GM12878 (cell line): ENCODE measurements at regions not wholly inside any gene's neighbourhood (a gene's known extent, or its start where the extent isn't known, plus 50 kb on each side); places are given as distances from the start of the nearest gene placed in this dataset.

Experiments
- ATAC-seq: fragments of 200-7000 bp; cut with Tn5 transposase; 3 replicates; pipeline ENCODE4 v1.9.1; 2020; ENCODE audit warnings: mild to moderate bottlenecking, moderate library complexity
- BruUV-seq: library from RNA; stranded (reverse); fragments of 400-500 nt; replicated peaks from 2 replicates; lab custom pipeline; 2021; lab: Mats Ljungman, UMichigan
- CTCF ChIA-PET: fragments of 300-600 bp; sonication (Branson Sonifier 250); formaldehyde crosslinking; extraction: SDS; loops from one replicate; lab custom pipeline; 2021; ENCODE audit warnings: inconsistent platforms; lab: Yijun Ruan, JAX
- POLR2A ChIA-PET: fragments of 350-600 bp; formaldehyde crosslinking; extraction: SDS; loops from one replicate; lab custom pipeline; 2021; ENCODE audit warnings: inconsistent platforms; lab: Charles Lee
- RAD21 ChIA-PET: fragments of 300-600 bp; sonication (Branson Sonifier 250); formaldehyde crosslinking; loops from one replicate; lab custom pipeline; 2023; ENCODE audit warnings: antibody characterized with exemption; ENCODE audit not compliant: unreplicated experiment; lab: Charles Lee
- SMC1A ChIA-PET: fragments of 300-600 bp; sonication (Branson Sonifier 250); formaldehyde crosslinking; loops from one replicate; lab custom pipeline; 2023; ENCODE audit not compliant: unreplicated experiment, uncharacterized antibody; lab: Charles Lee
- DNase-seq: peaks from one replicate; pipeline ENCODE4 v3.0.0-alpha.2; 2011; ENCODE audit warnings: low read depth, low spot score
- FAIRE-seq: peaks from 3 replicates; lab custom pipeline; 2011; peaks lifted over from hg19 to GRCh38; lab: Jason Lieb, UNC
- H2AFZ ChIP-seq: 2 replicates; pipeline ENCODE4 v1.6.0; 2011; ENCODE audit warnings: low read depth, low read length, control low read depth; ENCODE audit not compliant: control insufficient read depth
- H3K27ac ChIP-seq: 2 replicates; pipeline ENCODE4 v1.5.1; 2011; ENCODE audit warnings: control low read depth; ENCODE audit not compliant: control insufficient read depth, insufficient read depth
- H3K27me3 ChIP-seq, 2 experiments: replicated peaks in 1 of 2; 2 replicates each; pipeline versions ENCODE4 v1.6.0 to v1.6.1; 2011; ENCODE audit warnings: low read length in 1 of 2; ENCODE audit not compliant: control insufficient read depth in 2 of 2, insufficient read depth in 2 of 2
- H3K36me3 ChIP-seq, 2 experiments: 2 replicates each; pipeline ENCODE4 v1.5.1; 2011; ENCODE audit warnings: low read length in 1 of 2; ENCODE audit not compliant: control insufficient read depth in 2 of 2, insufficient read depth in 2 of 2
- H3K4me1 ChIP-seq: 2 replicates; pipeline ENCODE4 v1.6.1; 2011; ENCODE audit warnings: mild to moderate bottlenecking, low read length, moderate library complexity, mixed read lengths; ENCODE audit not compliant: control insufficient read depth, insufficient read depth
- H3K4me2 ChIP-seq: 2 replicates; pipeline ENCODE4 v1.6.0; 2011; ENCODE audit warnings: control low read depth; ENCODE audit not compliant: control insufficient read depth, insufficient read depth
- H3K4me3 ChIP-seq: fragments of 200-600 bp; sonication (generic); 2 replicates; pipeline ENCODE4 v1.5.1; 2016
- H3K79me2 ChIP-seq: 2 replicates; pipeline ENCODE4 v1.6.0; 2011; ENCODE audit warnings: low read length; ENCODE audit not compliant: control insufficient read depth, insufficient read depth
- H3K9ac ChIP-seq: 2 replicates; pipeline ENCODE4 v1.8.0; 2011; ENCODE audit warnings: low read length, control low read depth, mixed read lengths; ENCODE audit not compliant: control insufficient read depth, insufficient read depth
- H3K9me3 ChIP-seq: replicated peaks from 3 replicates; pipeline ENCODE4 v1.5.1; 2011; ENCODE audit warnings: mild to moderate bottlenecking, low read length; ENCODE audit not compliant: control insufficient read depth, insufficient read depth
- H4K20me1 ChIP-seq: 2 replicates; pipeline ENCODE4 v1.6.0; 2011; ENCODE audit not compliant: control insufficient read depth, insufficient read depth
- CBX3 ChIP-seq: fragments of 200-600 bp; sonication (generic); IDR thresholded peaks from 2 replicates; pipeline ENCODE4 v1.6.1; 2016; ENCODE audit warnings: low read depth, borderline replicate concordance
- CBX5 ChIP-seq: sonication (generic); IDR thresholded peaks from 2 replicates; pipeline ENCODE4 v1.6.1; 2016; ENCODE audit warnings: low read depth, moderate library complexity, mild to moderate bottlenecking, inconsistent platforms
- SP1 ChIP-seq: IDR thresholded peaks from one replicate; pipeline ENCODE4 v1.6.1; 2011; ENCODE audit warnings: low read depth, low read length
- ZNF384 ChIP-seq: IDR thresholded peaks from 2 replicates; pipeline ENCODE4 v1.6.1; 2012; ENCODE audit warnings: low read depth, mild to moderate bottlenecking, low read length, improper control_type of control experiment, borderline replicate concordance
- WGBS: methylation state at CpG from one replicate; pipeline ENCODE4 v1.1.6; 2016; ENCODE audit warnings: low lambda C conversion rate; ENCODE audit not compliant: insufficient replicate concordance, insufficient coverage; ENCODE audit errors: missing lambda C conversion rate; 5-methylcytosine and 5-hydroxymethylcytosine counted together
- in situ Hi-C: fragments of 300-500 bp; cut with MboI; formaldehyde crosslinking; loops from 9 replicates; pipeline ENCODE4 v1.14.3; 2018; ENCODE audit warnings: mixed read lengths
- intact Hi-C: fragments of 100-400 bp; cut with micrococcal nuclease; formaldehyde crosslinking; loops from one replicate; pipeline ENCODE4 v1.14.2; 2022; ENCODE audit not compliant: unreplicated experiment
- TF ChIP-seq, protein P1 (sequence below): IDR thresholded peaks from 2 replicates; pipeline ENCODE4 v1.6.1; 2011; ENCODE audit warnings: borderline replicate concordance, low read depth, mild to moderate bottlenecking, moderate library complexity, low read length; ENCODE audit not compliant: insufficient read depth, poor library complexity, severe bottlenecking
- TF ChIP-seq, protein P2 (sequence below): IDR thresholded peaks from 2 replicates; pipeline ENCODE4 v1.6.1; 2011; ENCODE audit warnings: borderline replicate concordance, low read depth, mild to moderate bottlenecking, moderate library complexity, mixed read lengths, low read length; ENCODE audit not compliant: insufficient read depth; ENCODE audit errors: extremely low read length

DNA sequence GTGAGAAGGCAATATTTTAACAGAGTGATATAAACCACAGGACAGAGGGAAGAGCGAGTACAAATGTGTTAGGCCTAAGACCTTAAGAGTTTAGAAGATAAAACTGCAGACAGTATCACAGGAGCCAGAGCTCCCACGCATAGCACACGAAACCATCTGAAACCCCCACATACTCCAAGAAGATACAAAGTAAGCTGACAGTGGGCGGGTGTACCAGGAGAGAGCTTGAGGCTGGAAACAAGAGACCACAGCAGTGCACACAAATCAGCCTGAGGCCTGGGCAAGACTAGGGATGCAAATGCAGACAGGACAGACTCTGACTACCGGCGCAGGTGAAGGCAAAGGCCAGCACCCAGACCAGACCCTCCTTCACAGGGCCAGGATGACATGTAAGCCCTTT is 54.1 kb upstream of the ARHGAP24 start:
- no peak for TF ChIP-seq ZNF384
- TF ChIP-seq, protein P1, sequence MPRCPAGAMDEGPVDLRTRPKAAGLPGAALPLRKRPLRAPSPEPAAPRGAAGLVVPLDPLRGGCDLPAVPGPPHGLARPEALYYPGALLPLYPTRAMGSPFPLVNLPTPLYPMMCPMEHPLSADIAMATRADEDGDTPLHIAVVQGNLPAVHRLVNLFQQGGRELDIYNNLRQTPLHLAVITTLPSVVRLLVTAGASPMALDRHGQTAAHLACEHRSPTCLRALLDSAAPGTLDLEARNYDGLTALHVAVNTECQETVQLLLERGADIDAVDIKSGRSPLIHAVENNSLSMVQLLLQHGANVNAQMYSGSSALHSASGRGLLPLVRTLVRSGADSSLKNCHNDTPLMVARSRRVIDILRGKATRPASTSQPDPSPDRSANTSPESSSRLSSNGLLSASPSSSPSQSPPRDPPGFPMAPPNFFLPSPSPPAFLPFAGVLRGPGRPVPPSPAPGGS: no peak
- TF ChIP-seq, protein P2, sequence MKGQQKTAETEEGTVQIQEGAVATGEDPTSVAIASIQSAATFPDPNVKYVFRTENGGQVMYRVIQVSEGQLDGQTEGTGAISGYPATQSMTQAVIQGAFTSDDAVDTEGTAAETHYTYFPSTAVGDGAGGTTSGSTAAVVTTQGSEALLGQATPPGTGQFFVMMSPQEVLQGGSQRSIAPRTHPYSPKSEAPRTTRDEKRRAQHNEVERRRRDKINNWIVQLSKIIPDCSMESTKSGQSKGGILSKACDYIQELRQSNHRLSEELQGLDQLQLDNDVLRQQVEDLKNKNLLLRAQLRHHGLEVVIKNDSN: no peak
- TF ChIP-seq SP1: no peak
- no peak for TF ChIP-seq CBX3
- no peak for TF ChIP-seq CBX5
- FAIRE-seq: no peak
- no peak overlapping the region for H2AFZ ChIP-seq
- 0 out of 4 replicates have a peak, but pooled peaks cover 0 to 1% of the 10 kb centered on the region in 2 experiments for H3K27me3 ChIP-seq
- no peaks in the 10 kb centered on the region for H3K9me3 ChIP-seq
- ChIA-PET RAD21 (interaction anchor here (1.4 kb wide), 1 partner anchor 326 kb away, joined by 7 read pairs; no protein-coding TSS in a partner anchor), POLR2A (no interaction called here), SMC1A (interaction anchor here (1.0 kb wide), 1 partner anchor 234 kb away, joined by 3 read pairs; no protein-coding TSS in a partner anchor), CTCF (interaction anchor here (2.2 kb wide), 1 partner anchor 326 kb away, joined by 10 read pairs; no protein-coding TSS in a partner anchor)
- no peaks in the 10 kb centered on the region for H3K4me1 ChIP-seq
- 63% methylated on average over 6 of the region's 6 CpGs for WGBS
- H4K20me1 ChIP-seq: no peaks in the 10 kb centered on the region
- in situ Hi-C loops: no loop called here
- intact Hi-C loops: no loop called here
- no peak overlapping the region for H3K4me3 ChIP-seq
- H3K9ac ChIP-seq: no peak overlapping the region
- DNase-seq: no peak
- H3K27ac ChIP-seq: no peak overlapping the region
- no peaks in the 10 kb centered on the region for H3K36me3 ChIP-seq
- H3K79me2 ChIP-seq: no peaks in the 10 kb centered on the region
- no TSS peak for BruUV-seq
- ATAC-seq: no peak
- H3K4me2 ChIP-seq: no peak overlapping the region
